ENCODE measurements at regions not wholly inside any gene's neighbourhood (a gene's known extent, or its start where the extent isn't known, plus 50 kb on each side); places are given as distances from the start of the nearest gene placed in this dataset.
"Not testable (repeated sequence)": the region's sequence is repeated elsewhere in the genome, so short reads cannot be mapped to it uniquely, and the experiment has no call there.

DNA sequence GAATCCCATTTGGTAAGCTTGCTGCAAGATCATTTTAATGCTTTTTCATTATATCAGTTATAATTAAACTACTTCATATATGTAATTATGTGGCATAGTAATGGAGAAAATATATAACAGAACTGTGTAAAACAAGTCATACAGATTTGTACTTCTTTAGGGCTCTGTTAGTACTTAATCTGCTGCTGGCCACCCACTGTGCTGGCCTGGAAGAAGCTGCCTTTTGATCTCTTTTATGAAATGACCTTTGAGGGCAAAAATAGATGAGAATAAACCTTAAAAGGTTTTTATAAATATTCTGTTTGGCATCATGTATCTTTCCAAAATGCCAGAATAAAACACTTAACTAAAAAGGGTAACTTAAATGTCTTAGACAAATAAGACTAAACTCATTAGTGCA is 262.9 kb downstream of the ZIC1 start:
- no peak for DNase-seq (ENCODE audit: low spot score)

DNA sequence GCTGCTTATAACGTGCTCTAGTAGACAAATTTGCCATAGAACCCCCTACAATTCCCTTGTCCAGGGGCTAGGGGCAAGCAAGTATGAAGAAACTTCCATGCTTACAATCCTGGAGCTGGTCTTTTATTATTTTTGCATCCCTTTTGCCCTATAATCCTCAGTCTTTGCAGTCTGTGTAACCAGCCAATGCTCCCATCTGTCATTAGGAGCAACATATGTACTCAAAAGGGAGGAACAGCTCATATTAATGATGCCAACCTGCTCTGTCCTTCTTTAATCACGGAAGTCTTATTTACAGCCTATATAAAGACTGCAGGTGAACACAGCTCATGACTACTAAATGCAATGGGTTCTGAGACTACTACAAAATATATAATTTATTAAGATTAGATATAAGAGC is 263.3 kb downstream of the ZIC1 start:
- DNase-seq (ENCODE audit: low spot score) = no peak

DNA sequence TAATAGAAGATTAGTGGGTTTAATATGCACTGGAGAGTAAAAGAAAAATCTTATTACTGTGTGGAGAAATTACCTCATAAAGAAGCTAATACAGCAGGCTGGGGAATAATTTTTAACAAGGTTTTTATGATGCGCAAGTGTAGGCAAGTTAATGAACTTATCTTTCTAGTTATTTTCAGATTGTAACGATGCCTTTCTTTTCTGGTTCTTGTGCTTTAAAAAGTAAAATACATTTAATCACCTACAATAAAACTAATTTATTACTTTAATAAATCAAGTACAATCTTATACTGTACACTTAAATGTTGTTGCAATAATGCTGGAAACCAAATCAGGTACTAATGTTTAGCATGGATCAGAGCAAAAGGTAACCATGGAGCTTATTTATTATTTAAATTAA is 266.6 kb downstream of the ZIC1 start:
- DNase-seq (ENCODE audit: low spot score) = no peak

DNA sequence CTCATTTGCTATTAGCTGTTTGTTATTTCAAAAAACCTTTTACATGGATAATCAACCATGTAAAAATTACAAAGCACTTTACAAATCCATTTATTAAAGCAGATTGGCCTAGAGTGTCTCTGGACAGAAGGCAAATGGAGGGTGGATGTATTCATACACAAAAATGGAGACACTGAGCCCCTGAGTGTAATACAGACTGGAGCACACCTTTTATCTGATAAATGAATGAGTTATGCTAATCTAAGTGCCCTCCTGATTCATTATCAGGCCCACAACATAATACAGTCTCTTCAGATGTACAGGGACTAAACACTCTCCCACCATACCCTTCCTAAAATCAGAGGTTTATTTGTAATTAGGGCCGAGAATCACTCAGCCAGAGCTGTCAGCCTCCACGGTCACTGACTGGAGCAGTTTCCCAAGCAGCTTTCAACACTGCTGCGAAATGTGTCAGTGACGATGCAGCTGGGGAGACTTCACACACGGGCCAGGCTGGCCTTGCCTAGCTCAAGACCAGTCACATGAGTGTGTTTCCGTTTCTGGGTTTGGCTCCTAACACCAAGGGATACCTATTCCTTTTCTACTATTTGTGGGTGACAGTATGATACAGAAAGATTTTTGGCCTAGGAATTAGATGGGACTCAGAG is 271.8 kb downstream of the ZIC1 start:
- peak; percentile 6 for DNase-seq (ENCODE audit: low spot score)

DNA sequence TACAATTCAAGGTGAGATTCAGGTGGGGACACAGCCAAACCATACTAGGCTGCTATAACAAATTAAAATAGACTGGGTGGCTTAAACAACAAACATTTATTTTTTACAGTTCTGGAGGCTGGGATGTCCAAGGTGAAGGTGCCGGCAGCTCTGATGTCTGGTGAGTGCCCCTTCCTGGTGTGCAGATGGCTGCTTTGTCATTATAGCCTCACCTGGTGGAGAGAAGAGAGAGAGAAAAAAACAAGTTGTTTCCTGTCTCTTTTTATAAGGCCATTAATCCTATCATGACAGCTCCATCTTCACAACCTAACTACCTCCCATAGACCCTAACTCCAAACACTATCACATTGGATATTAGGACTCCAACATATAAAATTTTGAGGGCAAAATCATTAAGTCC is 279.7 kb downstream of the ZIC1 start:
- DNase-seq (ENCODE audit: low spot score) = no peak

DNA sequence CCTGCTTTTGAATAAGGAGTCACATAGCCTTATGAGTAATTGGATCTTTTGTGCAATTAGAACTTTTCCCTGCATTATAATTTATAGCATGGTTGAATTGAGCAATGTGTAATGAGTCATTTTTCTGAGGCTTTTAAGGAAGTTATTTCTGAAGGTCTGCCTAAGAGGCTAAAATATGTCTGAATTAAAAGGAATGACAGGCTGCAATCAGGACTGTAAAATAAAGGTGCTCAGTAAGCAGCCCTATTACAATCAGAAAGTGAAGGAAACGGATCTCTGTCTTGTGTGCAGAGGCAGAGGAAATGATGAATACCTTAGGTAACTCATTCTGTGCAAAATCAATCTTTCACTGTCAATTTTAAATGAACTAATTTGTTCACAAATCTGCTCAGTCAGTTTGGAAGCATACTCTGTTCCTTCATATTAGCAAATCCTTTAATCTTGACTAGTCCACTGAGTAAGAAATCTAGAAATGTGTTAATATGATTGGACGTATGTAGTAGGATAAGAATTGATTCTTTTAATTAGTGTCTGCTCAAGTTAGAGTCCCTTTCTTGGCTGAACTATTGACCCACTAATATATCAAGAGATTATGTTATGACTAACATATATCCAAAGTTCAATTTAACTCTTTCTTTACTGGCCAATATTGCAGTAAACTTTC is 290.1 kb downstream of the ZIC1 start:
- DNase-seq (ENCODE audit: low spot score) = no peak

DNA sequence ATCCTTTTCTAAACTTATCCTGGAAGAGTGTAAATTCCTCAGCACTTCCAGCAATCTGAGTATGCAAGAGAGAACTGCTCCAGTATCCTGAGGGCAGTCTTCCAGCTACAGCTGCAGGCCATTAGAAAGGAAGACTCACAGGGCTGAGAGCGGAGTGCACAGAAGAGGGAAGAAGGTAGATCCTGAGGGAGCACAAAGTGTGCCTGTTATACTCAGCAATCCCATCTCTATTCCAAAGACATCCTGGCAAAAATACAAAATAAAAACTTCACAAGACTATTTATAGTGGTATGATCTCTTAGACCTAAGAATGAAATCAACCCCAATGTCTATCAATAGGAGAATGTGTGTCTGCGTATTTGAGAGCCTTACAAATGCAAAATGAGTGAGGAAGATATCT is 292.0 kb downstream of the ZIC1 start:
- no peak for DNase-seq (ENCODE audit: low spot score)

DNA sequence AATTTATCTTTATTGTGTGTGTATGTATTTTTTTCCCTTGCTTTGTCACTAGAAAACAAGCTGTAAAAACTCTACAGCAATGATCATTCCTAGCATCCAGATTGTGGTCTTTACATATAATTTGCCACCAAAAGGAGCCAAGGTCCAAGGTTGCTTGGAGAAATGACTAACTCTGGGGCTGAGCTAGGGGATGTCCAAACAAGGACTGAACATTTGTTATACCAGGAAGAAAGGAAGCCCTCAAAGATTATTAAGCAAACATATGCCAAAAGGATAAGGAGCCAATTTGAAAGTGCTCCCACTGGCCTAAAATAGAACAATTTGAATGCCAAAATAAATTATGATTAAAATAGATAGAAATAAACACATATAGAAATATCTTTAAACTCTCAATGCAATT is 293.3 kb downstream of the ZIC1 start:
- DNase-seq (ENCODE audit: low spot score) = no peak

DNA sequence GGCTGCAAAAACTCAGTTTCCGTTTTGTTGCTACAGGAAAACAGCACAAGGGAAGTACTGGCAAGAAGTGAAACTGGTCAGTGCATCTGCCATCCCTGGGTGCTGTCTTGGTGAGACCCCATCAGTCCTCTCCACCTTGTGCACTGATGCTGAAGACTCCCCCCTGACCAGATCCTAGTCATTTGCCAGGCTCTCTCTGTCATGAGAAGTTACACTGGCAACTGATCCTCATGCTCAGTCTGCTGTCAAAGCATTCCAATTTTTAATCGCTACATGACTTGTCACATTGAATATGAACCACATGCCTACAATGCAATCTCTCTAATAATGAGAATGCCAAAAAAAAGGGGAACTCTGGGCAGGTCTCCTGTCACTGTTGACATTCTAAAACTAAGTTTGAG is 296.5 kb downstream of the ZIC1 start:
- DNase-seq (ENCODE audit: low spot score) = peak; percentile 54

DNA sequence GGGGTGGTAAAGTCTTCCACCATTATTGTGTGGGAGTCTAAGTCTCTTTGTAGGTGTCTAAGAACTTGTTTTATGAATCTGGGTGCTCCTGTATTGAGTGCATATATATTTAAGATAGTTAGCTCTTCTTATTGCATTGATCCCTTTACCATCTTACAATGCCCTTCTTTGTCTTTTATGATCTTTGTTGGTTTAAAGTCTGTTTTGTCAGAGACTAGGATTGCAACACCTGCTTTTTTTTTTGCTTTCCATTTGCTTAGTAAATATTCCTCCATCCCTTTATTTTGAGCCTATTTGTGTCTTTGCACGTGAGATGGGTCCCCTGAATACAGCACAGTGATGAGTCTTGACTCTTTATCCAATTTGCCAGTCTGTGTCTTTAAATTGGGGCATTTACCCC is 301.6 kb downstream of the ZIC1 start:
- not testable (repeated sequence) for DNase-seq (ENCODE audit: low spot score)

DNA sequence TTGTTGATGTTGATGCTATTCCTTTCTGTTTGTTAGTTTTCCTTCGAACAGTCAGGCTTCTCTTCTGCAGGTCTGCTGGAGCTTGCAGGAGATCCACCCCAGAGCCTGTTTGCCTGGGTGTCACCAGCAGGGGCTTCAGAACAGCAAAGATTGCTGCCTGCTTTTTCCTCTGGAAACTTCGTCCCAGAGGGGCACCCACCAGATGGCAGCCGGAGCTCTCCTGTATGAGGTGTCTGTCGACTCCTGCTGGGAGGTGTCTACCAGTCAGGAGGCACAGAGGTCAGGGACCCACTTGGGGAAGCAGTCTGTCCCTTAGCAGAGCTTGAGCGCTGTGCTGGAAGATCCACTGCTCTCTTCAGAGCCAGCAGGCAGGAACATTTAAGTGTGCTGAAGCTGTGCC is 303.2 kb downstream of the ZIC1 start:
- DNase-seq (ENCODE audit: low spot score) = no peak

DNA sequence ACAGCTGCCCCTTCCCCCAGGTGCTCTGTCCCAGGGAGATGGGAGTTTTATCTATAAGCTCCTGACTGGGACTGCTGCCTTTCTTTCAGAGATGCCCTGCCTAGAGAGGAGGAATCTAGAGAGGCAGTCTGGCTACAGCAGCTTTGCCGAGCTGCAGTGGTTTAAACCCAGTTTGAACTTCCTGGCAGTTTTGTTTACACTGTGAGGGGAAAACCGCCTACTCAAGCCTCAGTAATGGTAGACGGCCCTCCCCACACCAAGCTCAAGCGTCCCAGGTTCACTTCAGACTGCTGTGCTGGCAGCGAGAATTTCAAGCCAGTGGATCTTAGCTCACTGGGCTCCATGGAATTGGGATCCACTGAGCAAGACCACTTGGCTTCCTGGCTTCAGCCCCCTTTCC is 303.6 kb downstream of the ZIC1 start:
- DNase-seq (ENCODE audit: low spot score) = not testable (repeated sequence)

DNA sequence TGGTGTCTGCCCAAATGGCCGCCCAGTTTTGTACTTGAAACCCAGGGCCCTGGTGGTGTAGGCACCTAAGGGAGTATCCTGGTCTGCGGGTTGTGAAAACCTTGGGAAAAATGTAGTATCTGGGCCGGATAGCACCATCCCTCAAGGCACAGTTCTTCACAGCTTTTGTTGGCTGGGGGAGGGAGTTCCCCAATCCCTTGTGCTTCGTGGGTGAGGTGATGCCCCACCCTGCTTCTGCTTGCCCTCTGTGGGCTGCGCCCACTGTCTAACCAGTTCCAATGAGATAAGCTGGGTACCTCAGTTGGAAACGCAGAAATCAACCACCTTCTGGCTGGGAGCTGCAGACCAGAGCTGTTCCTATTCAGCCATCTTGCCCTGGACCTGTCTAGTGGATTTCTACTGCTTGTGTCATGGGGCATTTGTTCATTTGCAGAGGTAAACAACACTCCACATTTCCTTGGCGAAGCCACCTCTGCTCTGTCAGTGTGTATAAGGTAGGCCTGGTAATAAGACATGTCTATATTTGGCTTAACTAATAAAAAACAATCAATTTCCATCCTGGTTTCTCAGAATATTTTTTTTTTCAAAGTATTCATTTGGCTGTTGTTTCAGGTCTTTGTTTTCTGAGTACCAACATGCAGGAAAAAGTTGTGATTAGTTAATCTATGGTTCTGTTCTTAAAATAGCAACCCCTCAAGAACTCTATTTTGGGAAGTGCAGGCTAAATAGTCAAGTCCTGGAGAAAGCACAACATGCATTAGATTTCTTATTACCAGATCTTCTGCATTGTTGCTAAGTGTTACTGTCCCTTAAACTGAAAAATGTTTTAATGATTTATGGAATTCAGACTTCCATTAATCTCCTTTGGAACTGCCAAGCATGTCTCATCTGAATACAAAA is 304.3 kb downstream of the ZIC1 start:
- no peak for DNase-seq (ENCODE audit: low spot score)

DNA sequence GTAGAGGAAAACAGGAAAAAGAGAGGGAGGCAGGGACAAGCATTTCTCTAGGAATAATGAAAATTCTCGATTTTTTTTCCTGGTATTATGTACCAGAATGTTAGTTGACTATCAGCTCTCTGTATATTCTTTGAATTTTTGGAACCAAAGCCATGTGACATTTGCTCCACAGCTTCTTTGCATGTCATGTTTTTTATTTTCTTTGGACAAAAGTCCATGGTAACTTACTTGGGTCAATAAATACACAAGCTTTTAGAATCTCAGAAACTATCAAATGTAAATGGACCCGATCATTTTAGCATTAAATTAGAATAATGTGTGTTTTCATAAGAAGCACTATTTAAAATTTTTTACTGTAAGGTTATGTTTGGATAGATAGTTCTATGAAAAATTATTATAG is 320.5 kb downstream of the ZIC1 start:
- DNase-seq (ENCODE audit: low spot score) = no peak

DNA sequence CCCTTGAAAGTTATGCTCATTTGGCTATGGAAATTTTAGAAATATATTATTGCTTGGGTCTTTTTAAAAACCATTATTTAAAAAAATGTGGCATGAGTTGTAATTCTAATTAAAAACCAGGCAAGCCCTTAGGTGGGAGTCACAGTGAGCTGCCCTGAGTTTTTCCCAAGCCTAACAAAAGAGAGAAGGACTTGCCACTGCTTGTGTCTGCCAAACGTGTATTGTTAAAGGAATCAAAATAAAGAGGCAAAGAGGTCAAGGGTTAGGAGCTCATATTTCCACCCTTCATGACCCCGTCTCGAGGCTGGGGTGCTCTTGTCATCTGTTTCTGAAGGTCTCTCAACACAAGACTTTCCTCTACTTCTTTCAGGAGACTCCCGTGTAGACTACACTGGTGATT is 321.1 kb downstream of the ZIC1 start:
- DNase-seq (ENCODE audit: low spot score) = no peak

DNA sequence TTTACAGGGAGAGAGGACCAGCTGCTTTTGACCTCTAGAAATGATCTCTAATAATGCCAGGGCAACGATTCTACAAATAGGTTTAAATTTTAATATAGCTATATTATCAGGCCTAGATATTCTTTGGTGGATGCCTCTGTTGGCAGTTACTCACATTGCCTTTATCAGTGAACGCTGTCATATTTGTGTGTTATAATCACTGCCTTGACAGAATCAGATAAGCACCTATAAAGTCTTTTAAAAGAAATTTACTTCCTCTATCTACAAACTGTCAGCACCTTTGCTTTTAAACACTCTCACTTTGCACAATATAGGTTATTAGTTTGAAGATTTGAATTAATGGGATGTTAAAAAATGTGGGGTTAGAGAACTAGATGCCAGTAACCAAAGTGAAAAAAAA is 324.1 kb downstream of the ZIC1 start:
- no peak for DNase-seq (ENCODE audit: low spot score)

DNA sequence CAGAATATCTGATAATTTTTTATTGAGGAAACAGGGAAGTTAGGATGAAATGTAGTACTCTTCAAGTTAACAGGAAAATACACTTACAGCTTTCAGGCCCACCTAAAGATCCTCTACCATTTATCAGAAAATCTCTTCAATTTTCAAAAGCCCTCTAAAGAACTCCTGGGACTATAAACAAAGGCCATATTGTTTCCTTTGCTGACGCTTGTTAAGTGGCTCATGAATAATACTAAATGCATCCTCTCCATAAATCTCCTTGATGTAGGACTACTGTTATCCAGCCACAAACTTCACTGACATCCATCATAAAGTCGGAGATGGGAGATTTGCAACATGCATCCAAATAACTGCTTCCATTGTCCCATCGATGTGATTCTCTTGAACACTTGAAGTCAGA is 326.5 kb downstream of the ZIC1 start:
- no peak for DNase-seq (ENCODE audit: low spot score)

DNA sequence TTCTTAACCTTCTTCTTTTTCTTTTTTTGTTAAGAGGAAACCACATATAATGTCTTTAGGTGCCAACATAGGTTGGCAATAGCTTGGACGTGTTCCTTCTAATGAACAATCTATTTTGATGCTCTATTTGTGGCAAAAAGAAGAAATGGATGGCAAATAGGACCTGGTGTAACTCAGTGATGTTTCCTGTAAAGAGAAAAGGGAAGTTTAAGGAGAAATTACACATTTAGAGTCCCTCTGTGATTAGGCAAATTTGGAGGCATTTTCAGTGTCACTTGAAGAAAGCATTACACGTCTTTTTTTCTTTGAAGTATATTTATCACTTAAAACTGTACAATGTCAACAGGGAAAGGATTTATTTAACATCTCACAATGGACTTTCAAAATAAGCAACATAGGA is 327.1 kb downstream of the ZIC1 start:
- no peak for DNase-seq (ENCODE audit: low spot score)

DNA sequence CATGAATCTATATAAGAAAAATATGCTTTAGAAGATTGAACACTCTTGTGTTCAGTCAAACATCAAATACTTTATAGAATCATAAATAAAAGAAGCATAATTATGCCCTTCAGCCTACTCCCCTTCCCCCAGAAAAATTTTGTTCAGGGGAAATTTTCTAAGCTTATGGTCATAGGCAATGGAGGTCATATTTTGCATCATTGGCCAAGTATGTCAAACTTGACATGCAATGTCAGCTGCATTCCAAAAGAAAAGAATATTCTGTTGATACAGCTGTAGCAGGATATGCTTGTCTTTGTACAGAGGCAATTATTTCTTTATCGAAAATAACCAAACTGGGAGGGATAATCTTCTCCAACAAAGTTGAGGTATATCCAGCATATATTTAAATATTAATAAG is 328.2 kb downstream of the ZIC1 start:
- DNase-seq (ENCODE audit: low spot score) = no peak

DNA sequence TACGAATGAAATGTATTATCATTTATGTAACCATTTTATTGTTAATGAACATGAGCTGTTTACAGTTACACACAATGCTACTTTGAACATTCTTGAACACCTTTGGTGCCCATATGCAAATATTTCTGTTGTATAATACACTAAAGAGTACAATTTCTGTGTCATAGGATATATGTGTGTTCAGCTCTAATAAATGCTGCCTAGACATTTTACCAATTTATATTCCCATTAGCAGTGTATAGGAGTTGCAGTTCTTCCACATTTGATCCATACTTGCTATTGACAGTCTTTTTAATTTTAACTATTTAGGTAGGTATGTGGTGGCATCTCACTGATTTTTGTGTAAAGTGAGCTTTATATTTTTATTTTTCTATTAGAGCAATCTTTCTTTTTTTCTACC is 331.8 kb downstream of the ZIC1 start:
- DNase-seq (ENCODE audit: low spot score) = no peak

DNA sequence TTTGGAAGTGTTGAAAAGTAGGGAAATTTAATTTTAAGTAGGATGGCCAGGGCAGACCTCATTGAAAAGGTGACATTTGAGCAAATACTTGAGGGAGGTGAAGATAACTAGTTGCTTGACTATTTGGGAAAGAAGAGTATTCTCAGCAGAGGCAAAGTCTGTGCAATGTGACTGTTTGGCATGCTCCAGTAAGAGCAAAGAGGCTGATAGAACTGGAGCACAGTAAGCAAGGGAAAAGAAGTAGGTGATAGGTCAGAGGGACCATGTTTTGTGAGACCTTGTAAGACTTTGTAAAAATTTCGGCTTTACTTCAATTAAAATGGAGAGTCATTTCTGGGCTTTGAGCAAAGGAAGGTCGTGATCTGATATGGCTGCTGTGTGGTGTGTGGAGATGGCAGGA is 335.8 kb downstream of the ZIC1 start:
- no peak for DNase-seq (ENCODE audit: low spot score)

DNA sequence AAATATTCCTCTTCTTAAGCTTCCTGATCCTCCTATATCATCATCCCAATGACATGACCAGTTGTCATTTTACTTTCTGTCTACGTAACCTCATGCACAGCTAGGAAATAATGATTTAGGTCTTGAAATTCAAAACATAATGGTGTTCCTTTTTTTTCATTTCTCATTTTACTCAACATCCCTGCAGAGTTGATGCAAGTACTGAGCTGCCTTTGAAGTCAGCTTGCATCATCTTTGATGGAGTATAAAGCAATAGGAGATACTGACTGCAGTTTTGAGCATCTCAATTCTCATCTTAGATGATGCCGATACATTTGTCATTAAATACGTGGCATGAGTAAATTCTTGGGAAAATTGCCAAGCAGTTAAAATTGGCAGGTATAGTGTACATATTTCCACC is 346.1 kb downstream of the ZIC1 start:
- no peak for DNase-seq (ENCODE audit: low spot score)

DNA sequence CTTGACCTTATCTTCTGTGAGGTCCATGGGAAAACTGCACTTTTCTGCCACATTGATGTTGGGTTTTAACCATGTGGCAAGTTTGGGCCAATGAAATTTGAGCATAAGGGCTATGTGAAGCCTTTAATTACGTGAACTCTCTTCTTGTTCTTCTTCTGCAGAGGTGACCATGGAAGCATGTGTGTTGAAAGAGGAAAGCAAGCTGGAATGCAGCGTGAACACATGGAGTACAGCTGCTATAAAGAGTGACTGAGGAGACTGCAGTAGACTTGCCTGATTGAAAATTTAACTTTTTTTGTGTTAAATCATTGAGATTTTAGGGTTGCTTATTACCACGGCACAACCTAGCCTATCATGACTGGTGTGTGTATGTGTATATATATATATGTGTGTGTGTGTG is 347.3 kb downstream of the ZIC1 start:
- DNase-seq (ENCODE audit: low spot score) = no peak

Measured in Ammon's horn (tissue), 1 donor.